Mesothelial cell of epicardium (in vitro differentiated cells): ENCODE measurements at regions not wholly inside any gene's neighbourhood (a gene's known extent, or its start where the extent isn't known, plus 50 kb on each side); places are given as distances from the start of the nearest gene placed in this dataset.

Experiments used
- DNase-seq, 2 experiments: peaks; one replicate each; pipeline ENCODE4 v3.0.0; 2021; ENCODE audit warnings: low spot score in 2 of 2; ENCODE audit not compliant: unreplicated experiment in 2 of 2
- H3K27ac Mint-ChIP-seq: 2 replicates; pipeline ENCODE4 v1.8.0; 2021; ENCODE audit warnings: mixed read lengths
- H3K27me3 Mint-ChIP-seq: 2 replicates; pipeline ENCODE4 v1.8.0; 2021; ENCODE audit warnings: low read depth, mixed read lengths
- H3K36me3 Mint-ChIP-seq: 2 replicates; pipeline ENCODE4 v1.8.0; 2021; ENCODE audit warnings: mixed read lengths
- H3K4me1 Mint-ChIP-seq: 2 replicates; pipeline ENCODE4 v1.8.0; 2021; ENCODE audit warnings: mixed read lengths
- H3K4me3 Mint-ChIP-seq: 2 replicates; pipeline ENCODE4 v1.8.0; 2021; ENCODE audit warnings: mild to moderate bottlenecking, moderate library complexity, mixed read lengths
- H3K9me3 Mint-ChIP-seq: 2 replicates; pipeline ENCODE4 v1.8.0; 2021; ENCODE audit warnings: mixed read lengths
- TF ChIP-seq, protein P1 (sequence below): fragments of 200-600 bp; sonication (generic); IDR thresholded peaks from one replicate; pipeline ENCODE4 v1.5.0; 2021; ENCODE audit warnings: antibody characterized with exemption; ENCODE audit not compliant: unreplicated experiment

DNA sequence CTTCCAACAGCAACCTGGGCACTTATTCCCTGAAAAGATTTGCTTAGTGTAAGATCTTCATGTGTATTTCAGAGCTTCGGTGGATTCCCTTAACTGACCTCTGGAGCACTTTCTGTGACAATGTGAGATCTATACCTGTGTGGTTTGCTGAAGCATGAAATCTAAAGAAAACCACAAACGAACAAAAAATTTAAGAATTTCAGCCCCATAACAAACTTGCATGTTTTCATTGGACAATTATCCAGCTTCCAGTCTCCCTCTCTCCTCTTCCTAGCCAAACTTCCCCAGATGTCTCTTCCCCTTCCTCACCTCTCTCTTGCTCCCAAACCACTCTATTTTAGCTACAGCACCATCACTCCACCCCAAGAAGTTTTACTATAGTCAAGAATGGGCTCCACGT, 279.9 kb upstream of the SORCS1 start:
- no peak for DNase-seq
- Mint-ChIP-seq H3K9me3 (peaks cover 5% of the 10 kb centered on the region), H3K27ac (no peak overlapping the region), H3K4me3 (no peak overlapping the region), H3K27me3 (no peaks in the 10 kb centered on the region), H3K4me1 (no peaks in the 10 kb centered on the region), H3K36me3 (no peaks in the 10 kb centered on the region)
- TF ChIP-seq, protein P1, sequence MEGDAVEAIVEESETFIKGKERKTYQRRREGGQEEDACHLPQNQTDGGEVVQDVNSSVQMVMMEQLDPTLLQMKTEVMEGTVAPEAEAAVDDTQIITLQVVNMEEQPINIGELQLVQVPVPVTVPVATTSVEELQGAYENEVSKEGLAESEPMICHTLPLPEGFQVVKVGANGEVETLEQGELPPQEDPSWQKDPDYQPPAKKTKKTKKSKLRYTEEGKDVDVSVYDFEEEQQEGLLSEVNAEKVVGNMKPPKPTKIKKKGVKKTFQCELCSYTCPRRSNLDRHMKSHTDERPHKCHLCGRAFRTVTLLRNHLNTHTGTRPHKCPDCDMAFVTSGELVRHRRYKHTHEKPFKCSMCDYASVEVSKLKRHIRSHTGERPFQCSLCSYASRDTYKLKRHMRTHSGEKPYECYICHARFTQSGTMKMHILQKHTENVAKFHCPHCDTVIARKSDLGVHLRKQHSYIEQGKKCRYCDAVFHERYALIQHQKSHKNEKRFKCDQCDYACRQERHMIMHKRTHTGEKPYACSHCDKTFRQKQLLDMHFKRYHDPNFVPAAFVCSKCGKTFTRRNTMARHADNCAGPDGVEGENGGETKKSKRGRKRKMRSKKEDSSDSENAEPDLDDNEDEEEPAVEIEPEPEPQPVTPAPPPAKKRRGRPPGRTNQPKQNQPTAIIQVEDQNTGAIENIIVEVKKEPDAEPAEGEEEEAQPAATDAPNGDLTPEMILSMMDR = no peak

DNA sequence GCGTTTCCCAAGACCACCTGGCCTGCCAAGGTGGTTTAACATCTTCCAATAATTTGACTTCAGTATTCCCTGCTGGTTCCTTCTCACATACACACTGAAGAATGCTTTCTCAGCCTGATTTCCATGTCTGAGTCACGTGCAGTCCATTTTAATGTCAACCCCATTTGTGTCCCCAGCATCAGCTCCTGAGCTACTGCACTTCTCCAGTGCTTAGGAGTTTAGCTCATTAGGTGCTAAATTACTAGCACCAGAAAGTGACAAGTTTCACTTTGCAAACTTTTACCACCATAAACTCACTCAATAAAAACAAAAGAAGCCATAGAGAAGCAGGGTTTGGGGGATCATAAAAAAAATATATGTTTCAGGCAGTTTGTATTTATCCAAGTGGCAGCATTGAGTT, 279.3 kb upstream of the SORCS1 start:
- H3K27ac Mint-ChIP-seq = no peak overlapping the region
- TF ChIP-seq, protein P1 = no peak
- H3K27me3 Mint-ChIP-seq = no peaks in the 10 kb centered on the region
- H3K4me1 Mint-ChIP-seq = no peaks in the 10 kb centered on the region
- peaks cover 5% of the 10 kb centered on the region for H3K9me3 Mint-ChIP-seq
- DNase-seq = no peak
- no peak overlapping the region for H3K4me3 Mint-ChIP-seq
- H3K36me3 Mint-ChIP-seq = no peaks in the 10 kb centered on the region

DNA sequence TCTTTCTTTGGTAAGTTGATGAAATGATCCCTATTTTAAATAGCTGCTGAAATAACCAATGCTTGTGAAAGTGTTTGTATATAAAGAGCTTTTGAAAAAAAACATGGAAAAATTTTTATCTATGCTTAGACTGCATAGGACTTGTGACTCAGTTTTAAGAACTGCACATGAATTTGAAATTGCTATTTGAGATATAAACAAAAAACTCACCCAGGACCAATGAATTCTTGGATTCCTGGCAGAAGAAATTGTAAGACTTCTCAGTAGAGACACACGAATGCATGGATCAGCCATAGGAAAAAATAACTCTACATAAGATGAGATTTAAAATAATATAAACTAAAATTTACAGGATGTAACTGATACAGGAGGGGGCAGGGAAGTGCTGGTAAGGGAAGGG, 278.8 kb upstream of the SORCS1 start:
- peaks cover 5% of the 10 kb centered on the region for H3K9me3 Mint-ChIP-seq
- H3K27ac Mint-ChIP-seq = no peak overlapping the region
- H3K4me1 Mint-ChIP-seq = no peaks in the 10 kb centered on the region
- TF ChIP-seq, protein P1 = no peak
- no peak for DNase-seq
- H3K27me3 Mint-ChIP-seq = no peaks in the 10 kb centered on the region
- no peaks in the 10 kb centered on the region for H3K36me3 Mint-ChIP-seq
- no peak overlapping the region for H3K4me3 Mint-ChIP-seq

DNA sequence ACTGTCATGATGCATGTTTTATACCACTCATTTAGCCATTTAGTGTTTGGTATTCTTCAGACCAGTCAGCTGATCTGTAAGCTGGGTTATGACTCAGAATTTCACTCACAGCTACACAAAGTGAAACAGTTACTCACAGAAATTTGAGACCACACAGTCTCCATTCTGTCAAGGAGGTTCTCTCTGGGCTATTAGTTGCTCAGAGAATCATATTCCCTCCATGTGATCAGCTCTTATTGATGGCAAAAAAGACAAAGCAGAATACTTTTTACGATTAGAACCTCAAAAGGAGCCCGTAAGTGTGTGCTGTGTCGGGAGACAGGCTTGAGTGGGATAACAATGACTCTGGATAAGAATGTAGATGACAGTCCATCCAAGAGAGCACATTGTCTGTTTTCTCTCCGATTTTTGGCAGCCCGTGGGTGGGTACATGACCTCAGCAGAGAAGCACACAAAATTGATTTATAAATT, 277.6 kb upstream of the SORCS1 start:
- Mint-ChIP-seq H3K9me3 (peaks cover 5% of the 10 kb centered on the region), H3K4me1 (no peaks in the 10 kb centered on the region), H3K4me3 (no peak overlapping the region), H3K36me3 (no peaks in the 10 kb centered on the region), H3K27me3 (no peaks in the 10 kb centered on the region), H3K27ac (no peak overlapping the region)
- no peak for DNase-seq
- TF ChIP-seq, protein P1 = no peak

DNA sequence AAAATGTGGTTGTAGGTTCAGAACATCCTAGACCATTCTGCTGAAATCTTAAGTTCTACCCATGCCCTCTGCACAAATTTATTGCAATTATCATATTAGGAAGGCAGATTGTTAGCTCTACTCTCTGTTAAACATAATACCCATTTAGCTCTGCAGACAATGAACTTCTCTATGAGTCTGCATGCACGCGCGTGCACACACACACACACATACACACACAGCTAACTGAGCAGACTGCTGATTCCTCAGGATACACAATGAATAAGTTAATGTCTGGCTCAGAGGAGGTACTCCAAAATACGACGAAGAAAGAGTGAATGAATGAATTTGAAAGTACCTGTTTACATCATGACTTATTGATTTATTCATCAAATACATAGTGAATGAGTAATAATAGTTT, 276.2 kb upstream of the SORCS1 start:
- Mint-ChIP-seq H3K9me3 (peaks cover 5% of the 10 kb centered on the region), H3K4me3 (no peak overlapping the region), H3K27ac (no peak overlapping the region), H3K36me3 (no peaks in the 10 kb centered on the region), H3K4me1 (no peaks in the 10 kb centered on the region), H3K27me3 (no peaks in the 10 kb centered on the region)
- TF ChIP-seq, protein P1 = no peak
- no peak for DNase-seq

DNA sequence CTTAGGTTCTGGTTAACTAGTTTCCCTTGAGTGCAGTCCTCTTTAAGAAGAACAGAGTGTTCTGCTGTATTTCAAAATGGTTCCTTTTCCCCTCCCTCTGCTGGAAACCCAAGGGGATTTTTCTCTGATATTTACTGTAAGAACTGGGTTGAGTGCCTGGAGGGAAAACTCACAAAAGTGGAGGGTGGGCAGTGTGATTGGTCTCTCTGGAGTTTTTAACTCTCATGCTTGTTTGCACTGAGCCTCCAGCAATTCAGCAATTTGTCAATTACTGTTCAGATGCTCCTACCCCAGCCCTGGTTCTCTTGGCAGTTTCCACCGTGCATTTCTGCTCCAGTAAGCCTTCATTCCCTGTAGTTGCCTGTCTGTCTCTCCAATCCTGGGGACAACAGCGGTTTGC, 273.4 kb upstream of the SORCS1 start:
- H3K27me3 Mint-ChIP-seq = no peaks in the 10 kb centered on the region
- TF ChIP-seq, protein P1 = no peak

More for the DNA sequence above, 273.4 kb upstream of the SORCS1 start:
- Mint-ChIP-seq H3K4me3 (no peak overlapping the region), H3K27ac (no peak overlapping the region), H3K36me3 (no peaks in the 10 kb centered on the region), H3K9me3 (peaks cover 5% of the 10 kb centered on the region), H3K4me1 (no peaks in the 10 kb centered on the region)
- no peak for DNase-seq
